Coronary artery (tissue), 2 donors: ENCODE measurements at regions not wholly inside any gene's neighbourhood (a gene's known extent, or its start where the extent isn't known, plus 50 kb on each side); places are given as distances from the start of the nearest gene placed in this dataset.
A peak's percentile ranks its signal among the peaks of the same experiment; 100 is the strongest.

Experiments
- DNase-seq: peaks from one replicate; pipeline ENCODE4 v3.0.0-alpha.2; 2017; ENCODE audit warnings: low spot score
- H3K27ac ChIP-seq, 2 donors: fragments of 200-600 bp; sonication (generic); one replicate each; pipeline ENCODE4 v1.5.1; 2016 to 2019
- H3K4me3 ChIP-seq: fragments of 200-600 bp; sonication (generic); 2 replicates; pipeline ENCODE4 v1.5.1; 2016; ENCODE audit warnings: mild to moderate bottlenecking, moderate library complexity
- CTCF ChIP-seq: fragments of 200-600 bp; sonication (generic); IDR thresholded peaks from one replicate; pipeline ENCODE4 v1.5.1; 2019; ENCODE audit warnings: antibody characterized with exemption

GRCh38 chr2:147511491-147511948 lies 333.3 kb upstream of the ACVR2A start:
- Histone ChIP-seq H3K27ac (peak overlapping the region in 1 of 2 donors; percentile 23), H3K4me3 (peak overlapping the region; percentile 45)
- DNase-seq: no peak
- TF ChIP-seq CTCF: no peak

- DNase-seq: no peak
- no peak for TF ChIP-seq CTCF
- H3K4me3 ChIP-seq: no peak overlapping the region
- H3K27ac ChIP-seq: no peak overlapping the region
Measured at GRCh38 chr2:147509821-147510220, 335.0 kb upstream of the ACVR2A start.

GRCh38 chr2:147506889-147507288 lies 337.9 kb upstream of the ACVR2A start:
- Histone ChIP-seq H3K4me3 (no peak overlapping the region), H3K27ac (no peak overlapping the region)
- no peak for TF ChIP-seq CTCF
- no peak for DNase-seq

- no peak for TF ChIP-seq CTCF
- no peak for DNase-seq
- no peak overlapping the region for H3K27ac ChIP-seq
- no peak overlapping the region for H3K4me3 ChIP-seq
Measured at GRCh38 chr2:147502711-147503290, 342.0 kb upstream of the ACVR2A start.

- TF ChIP-seq CTCF: no peak
- Histone ChIP-seq H3K27ac (no peak overlapping the region), H3K4me3 (no peak overlapping the region)
- no peak for DNase-seq
Measured at GRCh38 chr2:147501968-147502367, 342.9 kb upstream of the ACVR2A start.

GRCh38 chr2:147500819-147501395 lies 343.9 kb upstream of the ACVR2A start:
- no peak for DNase-seq

More at GRCh38 chr2:147500819-147501395, 343.9 kb upstream of the ACVR2A start:
- no peak for TF ChIP-seq CTCF
- no peak overlapping the region for H3K4me3 ChIP-seq
- H3K27ac ChIP-seq: no peak overlapping the region
